ENCODE measurements at regions not wholly inside any gene's neighbourhood (a gene's known extent, or its start where the extent isn't known, plus 50 kb on each side); places are given as distances from the start of the nearest gene placed in this dataset.

GRCh38 chr16:72367851-72368250 lies 195.9 kb upstream of the PMFBP1 start:
- ATAC-seq = no peak
- Histone ChIP-seq H3K36me3 (ENCODE audit: control insufficient read depth, insufficient read depth, low read length) (no peaks in the 10 kb centered on the region), H3K4me3 (ENCODE audit: low read length) (no peak overlapping the region), H3K9me3 (ENCODE audit: control insufficient read depth, insufficient read depth, low read length) (no peaks in the 10 kb centered on the region), H3K4me1 (ENCODE audit: control insufficient read depth, insufficient read depth, low read length) (no peaks in the 10 kb centered on the region), H3K27ac (ENCODE audit: low read length) (no peak overlapping the region), H3K27me3 (ENCODE audit: control insufficient read depth, insufficient read depth, low read length) (no peaks in the 10 kb centered on the region)
- no peak for DNase-seq
- Mint-ChIP-seq H3K36me3 (no peaks in the 10 kb centered on the region), H3K27ac (no peak overlapping the region), H3K4me3 (no peak overlapping the region), H3K27me3 (ENCODE audit: low read depth in 2 of 2) (no peaks in the 10 kb centered on the region), H3K4me1 (no peaks in the 10 kb centered on the region), H3K9me3 (peaks cover 3 to 5% of the 10 kb centered on the region in 2 donors)
- intact Hi-C loops (cut with micrococcal nuclease) = no loop called here
- TF ChIP-seq CTCF (IDR thresholded peaks at IDR 0.05) = no peak

GRCh38 chr16:72362973-72363372 lies 191.0 kb upstream of the PMFBP1 start:
- Mint-ChIP-seq H3K9me3 (peaks cover 3 to 5% of the 10 kb centered on the region in 2 donors), H3K4me1 (no peaks in the 10 kb centered on the region), H3K27me3 (ENCODE audit: low read depth in 2 of 2) (no peaks in the 10 kb centered on the region), H3K4me3 (no peak overlapping the region), H3K27ac (no peak overlapping the region), H3K36me3 (no peaks in the 10 kb centered on the region)
- no peak for TF ChIP-seq CTCF (IDR thresholded peaks at IDR 0.05)
- H3K27me3 ChIP-seq (ENCODE audit: control insufficient read depth, insufficient read depth, low read length) = no peaks in the 10 kb centered on the region
- no peak overlapping the region for H3K27ac ChIP-seq (ENCODE audit: low read length)
- H3K4me1 ChIP-seq (ENCODE audit: control insufficient read depth, insufficient read depth, low read length) = no peaks in the 10 kb centered on the region
- ATAC-seq = no peak
- H3K4me3 ChIP-seq (ENCODE audit: low read length) = no peak overlapping the region
- DNase-seq = no peak
- WGBS (ENCODE audit: insufficient coverage) = 65% methylated on average over 2 of the region's 3 CpGs
- H3K9me3 ChIP-seq (ENCODE audit: control insufficient read depth, insufficient read depth, low read length) = no peaks in the 10 kb centered on the region
- intact Hi-C loops (cut with micrococcal nuclease) = no loop called here
- no peaks in the 10 kb centered on the region for H3K36me3 ChIP-seq (ENCODE audit: control insufficient read depth, insufficient read depth, low read length)

- no peak for ATAC-seq
- Histone ChIP-seq H3K4me1 (ENCODE audit: control insufficient read depth, insufficient read depth, low read length) (no peaks in the 10 kb centered on the region), H3K36me3 (ENCODE audit: control insufficient read depth, insufficient read depth, low read length) (no peaks in the 10 kb centered on the region), H3K27ac (ENCODE audit: low read length) (no peak overlapping the region), H3K4me3 (ENCODE audit: low read length) (no peak overlapping the region), H3K9me3 (ENCODE audit: control insufficient read depth, insufficient read depth, low read length) (no peaks in the 10 kb centered on the region), H3K27me3 (ENCODE audit: control insufficient read depth, insufficient read depth, low read length) (no peaks in the 10 kb centered on the region)
- no peak overlapping the region for H3K4me3 Mint-ChIP-seq
- intact Hi-C loops (cut with micrococcal nuclease) = no loop called here
- no peaks in the 10 kb centered on the region for H3K27me3 Mint-ChIP-seq (ENCODE audit: low read depth in 2 of 2)
- no peak overlapping the region for H3K27ac Mint-ChIP-seq
- no peak for DNase-seq
- WGBS (ENCODE audit: insufficient coverage) = 96% methylated on average over 2 of the region's 4 CpGs
- no peaks in the 10 kb centered on the region for H3K4me1 Mint-ChIP-seq
- H3K36me3 Mint-ChIP-seq = no peaks in the 10 kb centered on the region
- TF ChIP-seq CTCF (IDR thresholded peaks at IDR 0.05) = no peak
- H3K9me3 Mint-ChIP-seq = peaks cover 1 to 4% of the 10 kb centered on the region in 2 donors
Observed at GRCh38 chr16:72362476-72362875, 190.5 kb upstream of the PMFBP1 start.

GRCh38 chr16:72357910-72358309 lies 186.0 kb upstream of the PMFBP1 start:
- H3K9me3 ChIP-seq (ENCODE audit: control insufficient read depth, insufficient read depth, low read length) = no peaks in the 10 kb centered on the region
- H3K36me3 ChIP-seq (ENCODE audit: control insufficient read depth, insufficient read depth, low read length) = no peaks in the 10 kb centered on the region
- intact Hi-C loops (cut with micrococcal nuclease) = no loop called here
- no peak for DNase-seq
- Mint-ChIP-seq H3K4me1 (no peaks in the 10 kb centered on the region), H3K27ac (no peak overlapping the region), H3K4me3 (no peak overlapping the region), H3K36me3 (no peaks in the 10 kb centered on the region), H3K27me3 (ENCODE audit: low read depth in 2 of 2) (no peaks in the 10 kb centered on the region), H3K9me3 (no peaks in the 10 kb centered on the region)
- WGBS (ENCODE audit: insufficient coverage) = 92% methylated on average over 6 of the region's 6 CpGs
- H3K4me1 ChIP-seq (ENCODE audit: control insufficient read depth, insufficient read depth, low read length) = no peaks in the 10 kb centered on the region
- no peaks in the 10 kb centered on the region for H3K27me3 ChIP-seq (ENCODE audit: control insufficient read depth, insufficient read depth, low read length)
- no peak for TF ChIP-seq CTCF (IDR thresholded peaks at IDR 0.05)
- no peak for ATAC-seq
- no peak overlapping the region for H3K27ac ChIP-seq (ENCODE audit: low read length)
- no peak overlapping the region for H3K4me3 ChIP-seq (ENCODE audit: low read length)
